ENCODE measurements at regions not wholly inside any gene's neighbourhood (a gene's known extent, or its start where the extent isn't known, plus 50 kb on each side); places are given as distances from the start of the nearest gene placed in this dataset.

DNA sequence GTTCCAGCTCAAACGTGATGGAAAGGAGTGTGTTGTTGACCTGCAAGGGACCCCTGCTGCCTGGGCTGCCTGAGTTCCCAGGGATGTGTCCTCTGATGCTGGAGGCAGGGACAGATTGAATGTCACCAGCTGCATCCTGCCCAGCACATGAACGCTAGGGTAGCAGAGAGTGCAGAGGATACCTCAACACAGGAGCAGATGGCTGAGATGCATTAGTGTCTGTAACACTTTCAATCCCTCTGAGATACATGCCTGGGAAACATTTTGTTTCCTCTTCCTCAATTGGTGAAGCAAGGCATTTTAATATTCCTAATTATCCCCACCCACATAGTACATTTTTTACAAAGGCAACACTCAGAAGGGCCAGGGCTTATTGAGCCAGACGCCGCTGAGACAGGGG lies 106.4 kb upstream of the UBL3 start:
- Mint-ChIP-seq H3K27ac (peak overlapping the region; percentile 42), H3K36me3 (ENCODE audit: low read depth) (no peaks in the 10 kb centered on the region), H3K9me3 (no peaks in the 10 kb centered on the region), H3K4me3 (no peak overlapping the region), H3K27me3 (no peaks in the 10 kb centered on the region), H3K4me1 (ENCODE audit: low read depth) (peaks cover 69% of the 10 kb centered on the region)
- intact Hi-C loops (cut with DNase I, micrococcal nuclease), result loop anchor here in 1 of 2 experiments (5.0 kb wide), 1 partner anchor 155 kb away; no protein-coding TSS in a partner anchor
- DNase-seq (no peak), ATAC-seq (ENCODE audit: poor library complexity) (no peak)
- TF ChIP-seq, protein P1, sequence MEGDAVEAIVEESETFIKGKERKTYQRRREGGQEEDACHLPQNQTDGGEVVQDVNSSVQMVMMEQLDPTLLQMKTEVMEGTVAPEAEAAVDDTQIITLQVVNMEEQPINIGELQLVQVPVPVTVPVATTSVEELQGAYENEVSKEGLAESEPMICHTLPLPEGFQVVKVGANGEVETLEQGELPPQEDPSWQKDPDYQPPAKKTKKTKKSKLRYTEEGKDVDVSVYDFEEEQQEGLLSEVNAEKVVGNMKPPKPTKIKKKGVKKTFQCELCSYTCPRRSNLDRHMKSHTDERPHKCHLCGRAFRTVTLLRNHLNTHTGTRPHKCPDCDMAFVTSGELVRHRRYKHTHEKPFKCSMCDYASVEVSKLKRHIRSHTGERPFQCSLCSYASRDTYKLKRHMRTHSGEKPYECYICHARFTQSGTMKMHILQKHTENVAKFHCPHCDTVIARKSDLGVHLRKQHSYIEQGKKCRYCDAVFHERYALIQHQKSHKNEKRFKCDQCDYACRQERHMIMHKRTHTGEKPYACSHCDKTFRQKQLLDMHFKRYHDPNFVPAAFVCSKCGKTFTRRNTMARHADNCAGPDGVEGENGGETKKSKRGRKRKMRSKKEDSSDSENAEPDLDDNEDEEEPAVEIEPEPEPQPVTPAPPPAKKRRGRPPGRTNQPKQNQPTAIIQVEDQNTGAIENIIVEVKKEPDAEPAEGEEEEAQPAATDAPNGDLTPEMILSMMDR (IDR thresholded peaks at IDR 0.05), result no peak
- POLR2A ChIA-PET, result interaction anchor here (9.4 kb wide), 1 partner anchor 18 kb away, joined by 160 read pairs; no protein-coding TSS in a partner anchor
- Histone ChIP-seq H3K4me3 (ENCODE audit: low read length) (no peak overlapping the region), H3K36me3 (ENCODE audit: insufficient read depth, low read length) (no peaks in the 10 kb centered on the region), H3K27ac (ENCODE audit: low read depth in 1 of 2, low read length in 2 of 2) (no peak overlapping the region), H3K27me3 (ENCODE audit: control insufficient read depth in 1 of 2, insufficient read depth in 2 of 2, low read length in 2 of 2) (no peaks in the 10 kb centered on the region), H3K9me3 (ENCODE audit: control insufficient read depth in 1 of 2, insufficient read depth in 1 of 2, low read length in 2 of 2) (no peaks in the 10 kb centered on the region), H3K4me1 (ENCODE audit: insufficient read depth, low read length) (peaks cover 46% of the 10 kb centered on the region)
- CTCF ChIA-PET, result no interaction called here

DNA sequence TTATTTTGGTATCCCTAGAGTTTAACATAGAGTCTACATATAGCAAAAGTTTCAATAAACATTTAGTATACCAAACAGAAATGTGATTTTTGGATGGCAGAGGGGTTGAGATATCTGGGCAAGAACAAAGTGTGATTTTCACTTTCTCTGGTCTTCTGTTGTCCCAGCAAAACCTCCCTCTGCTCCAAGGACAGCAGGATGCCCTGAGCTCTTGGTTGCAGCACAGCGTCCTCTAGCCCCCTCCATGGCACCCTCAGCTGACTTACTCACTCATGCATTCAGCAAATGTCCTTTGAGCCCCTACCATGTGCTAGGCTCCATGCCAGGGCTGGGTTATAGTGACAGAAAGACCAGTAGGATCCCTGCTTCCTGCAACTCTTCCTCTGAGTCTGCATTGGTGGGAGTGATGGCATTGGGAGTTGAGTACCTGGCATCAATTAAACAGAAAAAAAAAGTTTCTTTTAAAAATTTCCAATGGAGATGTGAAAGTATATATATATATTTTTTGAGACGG lies 104.8 kb upstream of the UBL3 start:
- TF ChIP-seq, protein P1 (IDR thresholded peaks at IDR 0.05), result no peak
- no peaks in the 10 kb centered on the region for H3K9me3 Mint-ChIP-seq
- intact Hi-C loops (cut with DNase I, micrococcal nuclease), result loop anchor here in 1 of 2 experiments (5.0 kb wide), 1 partner anchor 157 kb away; no protein-coding TSS in a partner anchor
- H3K4me3 Mint-ChIP-seq, result peak overlapping the region; percentile 90
- Histone ChIP-seq H3K9me3 (ENCODE audit: control insufficient read depth in 1 of 2, insufficient read depth in 1 of 2, low read length in 2 of 2) (no peaks in the 10 kb centered on the region), H3K36me3 (ENCODE audit: insufficient read depth, low read length) (no peaks in the 10 kb centered on the region), H3K27me3 (ENCODE audit: control insufficient read depth in 1 of 2, insufficient read depth in 2 of 2, low read length in 2 of 2) (no peaks in the 10 kb centered on the region), H3K4me1 (ENCODE audit: insufficient read depth, low read length) (peaks cover 34% of the 10 kb centered on the region), H3K4me3 (ENCODE audit: low read length) (no peak overlapping the region), H3K27ac (ENCODE audit: low read depth in 1 of 2, low read length in 2 of 2) (no peak overlapping the region)
- H3K36me3 Mint-ChIP-seq (ENCODE audit: low read depth), result no peaks in the 10 kb centered on the region
- DNase-seq, result no peak
- CTCF ChIA-PET, result interaction anchor here (2.2 kb wide), 1 partner anchor 160 kb away, joined by 7 read pairs; no protein-coding TSS in a partner anchor
- POLR2A ChIA-PET, result interaction anchor here (1.7 to 9.4 kb wide), 6 partner anchors 10 to 158 kb away, joined by 5 to 160 read pairs (median 6); partner anchors contain the start of gene UBL3
- peak overlapping the region; percentile 88 for H3K27ac Mint-ChIP-seq
- no peaks in the 10 kb centered on the region for H3K27me3 Mint-ChIP-seq
- H3K4me1 Mint-ChIP-seq (ENCODE audit: low read depth), result peaks cover 70% of the 10 kb centered on the region
- no peak for ATAC-seq (ENCODE audit: poor library complexity)

DNA sequence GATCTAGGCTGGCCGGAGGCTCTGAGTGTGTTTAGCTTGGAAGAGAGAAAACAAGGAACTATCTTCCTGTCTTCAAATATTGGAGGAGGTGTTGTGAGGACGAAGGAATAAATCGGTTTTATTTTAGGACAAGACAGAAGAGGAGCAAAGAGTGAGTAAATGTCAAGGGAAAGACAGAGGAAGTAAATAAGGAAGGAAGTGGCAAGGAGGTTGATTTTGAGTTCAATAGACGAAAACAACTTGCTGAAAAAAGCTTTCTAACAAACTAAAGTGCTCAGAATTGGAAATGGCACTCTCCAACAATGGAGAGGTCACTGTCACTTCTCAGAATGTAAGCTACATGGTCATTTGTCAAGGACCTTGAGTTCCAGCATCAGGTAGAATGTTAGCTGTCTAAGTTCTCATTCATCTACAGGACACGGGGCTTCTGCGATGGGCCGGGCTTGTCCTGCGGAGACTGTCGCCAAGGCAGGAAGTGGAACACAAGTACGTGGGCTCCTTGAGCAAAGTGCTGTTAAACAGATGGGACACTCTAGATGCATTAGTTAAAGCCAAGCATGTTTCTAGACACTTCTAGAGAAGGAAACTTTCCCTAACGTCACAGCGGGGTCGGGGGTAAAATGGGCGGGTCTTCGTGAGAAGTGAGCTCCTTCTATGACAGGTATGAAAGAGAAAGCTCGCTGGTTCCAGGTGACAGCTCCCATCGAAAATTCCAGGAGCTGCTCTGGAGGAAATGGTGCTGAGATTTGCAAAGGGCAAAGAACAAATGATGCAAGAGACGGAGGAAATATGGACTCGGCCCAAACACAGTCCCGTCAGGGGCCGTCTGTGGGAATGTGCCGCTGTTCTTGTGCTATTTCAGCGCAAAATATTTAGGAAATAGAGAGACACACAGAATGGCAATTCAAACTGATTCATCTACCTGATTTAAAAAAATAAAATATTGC lies 103.9 kb upstream of the UBL3 start:
- Histone ChIP-seq H3K4me3 (ENCODE audit: low read length) (peak overlapping the region; percentile 51), H3K27ac (ENCODE audit: low read depth in 1 of 2, low read length in 2 of 2) (peak overlapping the region in 1 of 2 donors; percentile 61), H3K36me3 (ENCODE audit: insufficient read depth, low read length) (no peaks in the 10 kb centered on the region), H3K4me1 (ENCODE audit: insufficient read depth, low read length) (peaks cover 34% of the 10 kb centered on the region), H3K27me3 (ENCODE audit: control insufficient read depth in 1 of 2, insufficient read depth in 2 of 2, low read length in 2 of 2) (no peaks in the 10 kb centered on the region), H3K9me3 (ENCODE audit: control insufficient read depth in 1 of 2, insufficient read depth in 1 of 2, low read length in 2 of 2) (no peaks in the 10 kb centered on the region)
- peaks cover 65% of the 10 kb centered on the region for H3K4me1 Mint-ChIP-seq (ENCODE audit: low read depth)
- peak overlapping the region; percentile 88 for H3K27ac Mint-ChIP-seq
- H3K4me3 Mint-ChIP-seq, result peak overlapping the region; percentile 90
- intact Hi-C loops (cut with DNase I, micrococcal nuclease), result loop anchor here in 1 of 2 experiments (1.0 to 5.0 kb wide), 2 partner anchors 16 to 158 kb away; no protein-coding TSS in a partner anchor
- CTCF ChIA-PET, result interaction anchor here (0.8 to 2.2 kb wide), 4 partner anchors 17 to 160 kb away, joined by 3 to 7 read pairs (median 3); no protein-coding TSS in a partner anchor
- H3K27me3 Mint-ChIP-seq, result no peaks in the 10 kb centered on the region
- peak; percentile 76 for ATAC-seq (ENCODE audit: poor library complexity)
- peak in 13 of 14 experiments; percentile 16 to 72 (median 44) for DNase-seq
- no peaks in the 10 kb centered on the region for H3K36me3 Mint-ChIP-seq (ENCODE audit: low read depth)
- POLR2A ChIA-PET, result interaction anchor here (0.6 to 9.4 kb wide), 14 partner anchors 9 to 417 kb away, joined by 3 to 160 read pairs (median 4); partner anchors contain the start of gene UBL3
- TF ChIP-seq, protein P1 (IDR thresholded peaks at IDR 0.05), result no peak
- no peaks in the 10 kb centered on the region for H3K9me3 Mint-ChIP-seq
